Trophoblast cell (in vitro differentiated cells and primary cell): ENCODE measurements at regions not wholly inside any gene's neighbourhood (a gene's known extent, or its start where the extent isn't known, plus 50 kb on each side); places are given as distances from the start of the nearest gene placed in this dataset.

Source experiments
- DNase-seq, 2 donors: peaks; one replicate each; pipeline ENCODE4 v3.0.0-alpha.2; 2016
- H2AFZ ChIP-seq: 2 replicates; pipeline ENCODE4 v1.6.1; 2013; ENCODE audit warnings: low read length, moderate library complexity, mild to moderate bottlenecking; ENCODE audit not compliant: insufficient read depth, poor library complexity
- H2AK5ac ChIP-seq: 2 replicates; pipeline ENCODE4 v1.6.1; 2013; ENCODE audit warnings: mild to moderate bottlenecking, low read length
- H2BK120ac ChIP-seq: 2 replicates; pipeline ENCODE4 v1.6.1; 2013; ENCODE audit warnings: low read length, mild to moderate bottlenecking, moderate library complexity; ENCODE audit not compliant: insufficient read depth, poor library complexity
- H2BK12ac ChIP-seq: 2 replicates; pipeline ENCODE4 v1.6.1; 2013; ENCODE audit warnings: mild to moderate bottlenecking, low read length, moderate library complexity
- H2BK5ac ChIP-seq: 2 replicates; pipeline ENCODE4 v1.6.1; 2013; ENCODE audit warnings: low read length, low read depth, moderate library complexity, mild to moderate bottlenecking; ENCODE audit not compliant: poor library complexity
- H3K14ac ChIP-seq: 2 replicates; pipeline ENCODE4 v1.6.1; 2013; ENCODE audit warnings: mild to moderate bottlenecking, low read length
- H3K18ac ChIP-seq: 2 replicates; pipeline ENCODE4 v1.6.1; 2013; ENCODE audit warnings: mild to moderate bottlenecking, low read length
- H3K23ac ChIP-seq: 2 replicates; pipeline ENCODE4 v1.6.1; 2013; ENCODE audit warnings: low read length
- H3K27ac ChIP-seq: 2 replicates; pipeline ENCODE4 v1.5.1; 2013; ENCODE audit warnings: low read depth, mild to moderate bottlenecking, inconsistent platforms, low read length, moderate library complexity
- H3K27me3 ChIP-seq: 2 replicates; pipeline ENCODE4 v1.6.1; 2013; ENCODE audit warnings: inconsistent platforms, mild to moderate bottlenecking, low read length, moderate library complexity; ENCODE audit not compliant: insufficient read depth
- H3K36me3 ChIP-seq, 2 experiments: 1 replicate in 1 of 2; 2 replicates in 1 of 2; pipeline ENCODE4 v1.6.1; 2013; ENCODE audit warnings: low read length in 2 of 2, mild to moderate bottlenecking in 2 of 2, moderate library complexity in 1 of 2; ENCODE audit not compliant: insufficient read depth in 2 of 2, control insufficient read depth in 1 of 2
- H3K4ac ChIP-seq: 2 replicates; pipeline ENCODE4 v1.6.1; 2013; ENCODE audit warnings: low read depth, mild to moderate bottlenecking, low read length, moderate library complexity
- H3K4me1 ChIP-seq, 2 experiments: 1 replicate in 1 of 2; 2 replicates in 1 of 2; pipeline ENCODE4 v1.6.1; 2013; ENCODE audit warnings: low read length in 2 of 2, mild to moderate bottlenecking in 2 of 2, moderate library complexity in 1 of 2; ENCODE audit not compliant: insufficient read depth in 2 of 2, control insufficient read depth in 1 of 2
- H3K4me2 ChIP-seq: 2 replicates; pipeline ENCODE4 v1.6.1; 2013; ENCODE audit warnings: inconsistent platforms, mild to moderate bottlenecking, low read length, moderate library complexity
- H3K4me3 ChIP-seq: 2 replicates; pipeline ENCODE4 v1.5.1; 2013; ENCODE audit warnings: mild to moderate bottlenecking, low read depth, low read length, inconsistent platforms
- H3K79me1 ChIP-seq: one replicate; pipeline ENCODE4 v1.6.1; 2013; ENCODE audit warnings: low read length
- H3K79me2 ChIP-seq: 2 replicates; pipeline ENCODE4 v1.6.1; 2013; ENCODE audit warnings: low read length, mild to moderate bottlenecking; ENCODE audit not compliant: control insufficient read depth, insufficient read depth, poor library complexity
- H3K9ac ChIP-seq: 2 replicates; pipeline ENCODE4 v1.6.1; 2013; ENCODE audit warnings: mild to moderate bottlenecking, low read length
- H3K9me3 ChIP-seq: 2 replicates; pipeline ENCODE4 v1.6.1; 2013; ENCODE audit warnings: low read depth, mild to moderate bottlenecking, control low read depth, inconsistent platforms, low read length; ENCODE audit not compliant: insufficient read depth
- H4K12ac ChIP-seq: 2 replicates; pipeline ENCODE4 v1.6.1; 2013; ENCODE audit warnings: low read depth, mild to moderate bottlenecking, low read length, moderate library complexity
- H4K8ac ChIP-seq: 2 replicates; pipeline ENCODE4 v1.6.1; 2013; ENCODE audit warnings: low read depth, mild to moderate bottlenecking, low read length, moderate library complexity
- H4K91ac ChIP-seq: one replicate; pipeline ENCODE4 v1.6.1; 2013; ENCODE audit warnings: low read depth, mild to moderate bottlenecking, low read length, moderate library complexity
- WGBS: extraction: QIAGEN DNeasy Blood & Tissue Kit; methylation state at CpG from one replicate; pipeline ENCODE4 v1.1.7; 2013; ENCODE audit warnings: missing lambda C conversion rate; ENCODE audit not compliant: insufficient read length, insufficient coverage; ENCODE audit errors: extremely low coverage; 5-methylcytosine and 5-hydroxymethylcytosine counted together

GRCh38 chr17:77893144-77894044 is 65.1 kb upstream of the TNRC6C start:
- H3K4me2 ChIP-seq: no peak overlapping the region
- no peaks in the 10 kb centered on the region for H3K27me3 ChIP-seq
- H4K12ac ChIP-seq: no peak overlapping the region
- no peaks in the 10 kb centered on the region for H3K79me2 ChIP-seq
- no peak overlapping the region for H2BK120ac ChIP-seq
- no CpG with 5 or more reads among the region's 23 CpGs for WGBS
- H4K91ac ChIP-seq: no peak overlapping the region
- no peaks in the 10 kb centered on the region for H3K9me3 ChIP-seq
- no peak overlapping the region for H3K9ac ChIP-seq
- H3K36me3 ChIP-seq: no peaks in the 10 kb centered on the region
- H3K14ac ChIP-seq: no peak overlapping the region
- H3K4me3 ChIP-seq: no peak overlapping the region
- H3K23ac ChIP-seq: no peak overlapping the region
- peaks cover 0 to 3% of the 10 kb centered on the region in 2 experiments for H3K4me1 ChIP-seq
- no peak overlapping the region for H3K18ac ChIP-seq
- no peak overlapping the region for H2BK12ac ChIP-seq
- no peak overlapping the region for H3K27ac ChIP-seq
- H4K8ac ChIP-seq: no peak overlapping the region
- no peak overlapping the region for H3K4ac ChIP-seq
- H3K79me1 ChIP-seq: no peaks in the 10 kb centered on the region
- DNase-seq: no peak
- no peak overlapping the region for H2AFZ ChIP-seq
- no peak overlapping the region for H2BK5ac ChIP-seq
- no peak overlapping the region for H2AK5ac ChIP-seq

GRCh38 chr17:77894126-77894956 is 64.2 kb upstream of the TNRC6C start:
- Histone ChIP-seq H3K27me3 (no peaks in the 10 kb centered on the region), H3K18ac (no peak overlapping the region), H4K91ac (no peak overlapping the region), H2BK5ac (no peak overlapping the region), H3K9ac (no peak overlapping the region), H3K79me1 (no peaks in the 10 kb centered on the region), H4K12ac (no peak overlapping the region), H3K23ac (no peak overlapping the region), H3K27ac (no peak overlapping the region), H2AFZ (no peak overlapping the region), H3K4me2 (no peak overlapping the region), H3K79me2 (no peaks in the 10 kb centered on the region), H3K4me1 (peaks cover 0 to 3% of the 10 kb centered on the region in 2 experiments), H2AK5ac (no peak overlapping the region), H2BK120ac (no peak overlapping the region), H3K36me3 (no peaks in the 10 kb centered on the region), H3K9me3 (peaks cover 2% of the 10 kb centered on the region), H3K14ac (no peak overlapping the region), H2BK12ac (no peak overlapping the region), H4K8ac (no peak overlapping the region), H3K4me3 (no peak overlapping the region), H3K4ac (no peak overlapping the region)
- no peak for DNase-seq
- no CpG with 5 or more reads among the region's 14 CpGs for WGBS

- no CpG with 5 or more reads among the region's 6 CpGs for WGBS
- H3K79me1 ChIP-seq: no peaks in the 10 kb centered on the region
- H4K8ac ChIP-seq: no peak overlapping the region
- H2AFZ ChIP-seq: no peak overlapping the region
- H3K4me2 ChIP-seq: no peak overlapping the region
- H2BK12ac ChIP-seq: no peak overlapping the region
- DNase-seq: no peak
- H3K36me3 ChIP-seq: no peaks in the 10 kb centered on the region
- no peak overlapping the region for H3K27ac ChIP-seq
- H3K14ac ChIP-seq: no peak overlapping the region
- H3K79me2 ChIP-seq: no peaks in the 10 kb centered on the region
- H2AK5ac ChIP-seq: no peak overlapping the region
- no peak overlapping the region for H4K91ac ChIP-seq
- H3K27me3 ChIP-seq: no peaks in the 10 kb centered on the region
- no peak overlapping the region for H2BK120ac ChIP-seq
- no peak overlapping the region for H2BK5ac ChIP-seq
- H3K18ac ChIP-seq: no peak overlapping the region
- no peak overlapping the region for H3K23ac ChIP-seq
- H4K12ac ChIP-seq: no peak overlapping the region
- H3K4me3 ChIP-seq: no peak overlapping the region
- peaks cover 5% of the 10 kb centered on the region for H3K9me3 ChIP-seq
- no peak overlapping the region for H3K9ac ChIP-seq
- H3K4ac ChIP-seq: no peak overlapping the region
- H3K4me1 ChIP-seq: no peaks in the 10 kb centered on the region
These were observed 60.7 kb upstream of the TNRC6C start for GRCh38 chr17:77897741-77898301.

GRCh38 chr17:77898521-77899434 is 59.7 kb upstream of the TNRC6C start:
- Histone ChIP-seq H3K4me3 (no peak overlapping the region), H3K4ac (no peak overlapping the region), H2BK12ac (no peak overlapping the region), H3K79me2 (no peaks in the 10 kb centered on the region), H3K27ac (no peak overlapping the region), H4K91ac (no peak overlapping the region), H4K8ac (no peak overlapping the region), H3K79me1 (no peaks in the 10 kb centered on the region), H3K27me3 (no peaks in the 10 kb centered on the region), H2BK120ac (no peak overlapping the region), H2AFZ (no peak overlapping the region), H3K14ac (no peak overlapping the region), H4K12ac (no peak overlapping the region), H2AK5ac (no peak overlapping the region), H3K4me1 (no peaks in the 10 kb centered on the region), H3K9me3 (peaks cover 5% of the 10 kb centered on the region), H2BK5ac (no peak overlapping the region), H3K9ac (no peak overlapping the region), H3K4me2 (no peak overlapping the region), H3K18ac (no peak overlapping the region), H3K36me3 (no peaks in the 10 kb centered on the region), H3K23ac (no peak overlapping the region)
- DNase-seq: no peak
- WGBS: no CpG with 5 or more reads among the region's 18 CpGs
